ENCODE measurements at regions not wholly inside any gene's neighbourhood (a gene's known extent, or its start where the extent isn't known, plus 50 kb on each side); places are given as distances from the start of the nearest gene placed in this dataset.
"Not testable (repeated sequence)": the region's sequence is repeated elsewhere in the genome, so short reads cannot be mapped to it uniquely, and the experiment has no call there.

- Mint-ChIP-seq H3K4me1 (peaks cover 3% of the 10 kb centered on the region), H3K27me3 (peaks cover 24% of the 10 kb centered on the region), H3K27ac (no peak overlapping the region), H3K4me3 (no peak overlapping the region), H3K36me3 (ENCODE audit: low read depth) (no peaks in the 10 kb centered on the region)
- H3K9me3 ChIP-seq (ENCODE audit: control insufficient read depth, low read length, poor library complexity, severe bottlenecking) = no peaks in the 10 kb centered on the region
- ATAC-seq (no peak), DNase-seq (no peak)
These were observed 110.2 kb downstream of the RAP2A start for GRCh38 chr13:97544031-97544765.

- ATAC-seq; H3K4me3 Mint-ChIP-seq; DNase-seq; H3K4me1 Mint-ChIP-seq; H3K9me3 ChIP-seq (ENCODE audit: control insufficient read depth, low read length, poor library complexity, severe bottlenecking); H3K27ac Mint-ChIP-seq; H3K36me3 Mint-ChIP-seq (ENCODE audit: low read depth): not testable (repeated sequence)
- peaks cover 24% of the 10 kb centered on the region for H3K27me3 Mint-ChIP-seq
These were observed 111.1 kb downstream of the RAP2A start for GRCh38 chr13:97544971-97545499.

- no peak overlapping the region for H3K4me3 Mint-ChIP-seq
- peaks cover 3% of the 10 kb centered on the region for H3K4me1 Mint-ChIP-seq
- no peaks in the 10 kb centered on the region for H3K36me3 Mint-ChIP-seq (ENCODE audit: low read depth)
- no peaks in the 10 kb centered on the region for H3K9me3 ChIP-seq (ENCODE audit: control insufficient read depth, low read length, poor library complexity, severe bottlenecking)
- ATAC-seq (no peak), DNase-seq (no peak)
- no peak overlapping the region for H3K27ac Mint-ChIP-seq
- H3K27me3 Mint-ChIP-seq = peaks cover 16% of the 10 kb centered on the region
These were observed 114.2 kb downstream of the RAP2A start for GRCh38 chr13:97548138-97548537.

GRCh38 chr13:97548711-97549110 is 114.7 kb downstream of the RAP2A start:
- Mint-ChIP-seq H3K36me3 (ENCODE audit: low read depth) (no peaks in the 10 kb centered on the region), H3K27ac (no peak overlapping the region), H3K4me1 (peaks cover 3% of the 10 kb centered on the region), H3K27me3 (peaks cover 16% of the 10 kb centered on the region), H3K4me3 (no peak overlapping the region)
- H3K9me3 ChIP-seq (ENCODE audit: control insufficient read depth, low read length, poor library complexity, severe bottlenecking) = no peaks in the 10 kb centered on the region
- DNase-seq (no peak), ATAC-seq (no peak)

GRCh38 chr13:97549201-97549600 is 115.2 kb downstream of the RAP2A start:
- peaks cover 16% of the 10 kb centered on the region for H3K27me3 Mint-ChIP-seq

GRCh38 chr13:97554496-97554895 is 120.5 kb downstream of the RAP2A start:
- H3K4me1 Mint-ChIP-seq = no peaks in the 10 kb centered on the region
- H3K27ac Mint-ChIP-seq = no peak overlapping the region
- no peak overlapping the region for H3K4me3 Mint-ChIP-seq
- DNase-seq = no peak
- no peak for ATAC-seq
- no peaks in the 10 kb centered on the region for H3K36me3 Mint-ChIP-seq (ENCODE audit: low read depth)
- H3K27me3 Mint-ChIP-seq = peaks cover 5% of the 10 kb centered on the region
- H3K9me3 ChIP-seq (ENCODE audit: control insufficient read depth, low read length, poor library complexity, severe bottlenecking) = peaks cover 2% of the 10 kb centered on the region

More at GRCh38 chr13:97549201-97549600, 115.2 kb downstream of the RAP2A start:
- no peak overlapping the region for H3K4me3 Mint-ChIP-seq
- H3K4me1 Mint-ChIP-seq = peaks cover 3% of the 10 kb centered on the region
- H3K27ac Mint-ChIP-seq = no peak overlapping the region
- DNase-seq (no peak), ATAC-seq (no peak)
- no peaks in the 10 kb centered on the region for H3K9me3 ChIP-seq (ENCODE audit: control insufficient read depth, low read length, poor library complexity, severe bottlenecking)
- H3K36me3 Mint-ChIP-seq (ENCODE audit: low read depth) = no peaks in the 10 kb centered on the region

GRCh38 chr13:97555034-97555433 is 121.1 kb downstream of the RAP2A start:
- peaks cover 2% of the 10 kb centered on the region for H3K9me3 ChIP-seq (ENCODE audit: control insufficient read depth, low read length, poor library complexity, severe bottlenecking)
- H3K4me3 Mint-ChIP-seq = no peak overlapping the region
- H3K4me1 Mint-ChIP-seq = no peaks in the 10 kb centered on the region
- no peaks in the 10 kb centered on the region for H3K36me3 Mint-ChIP-seq (ENCODE audit: low read depth)
- DNase-seq (no peak), ATAC-seq (no peak)
- peaks cover 8% of the 10 kb centered on the region for H3K27me3 Mint-ChIP-seq
- H3K27ac Mint-ChIP-seq = no peak overlapping the region

GRCh38 chr13:97559030-97559429 is 125.1 kb downstream of the RAP2A start:
- Mint-ChIP-seq H3K4me3 (no peak overlapping the region), H3K4me1 (no peaks in the 10 kb centered on the region), H3K27ac (no peak overlapping the region), H3K36me3 (ENCODE audit: low read depth) (peaks cover 2% of the 10 kb centered on the region), H3K27me3 (peaks cover 15% of the 10 kb centered on the region)
- no peak for ATAC-seq
- no peak for DNase-seq
- H3K9me3 ChIP-seq (ENCODE audit: control insufficient read depth, low read length, poor library complexity, severe bottlenecking) = peaks cover 2% of the 10 kb centered on the region

GRCh38 chr13:97559981-97560380 is 126.0 kb downstream of the RAP2A start:
- H3K4me1 Mint-ChIP-seq = no peaks in the 10 kb centered on the region

GRCh38 chr13:97561182-97561581 is 127.2 kb downstream of the RAP2A start:
- ATAC-seq (no peak), DNase-seq (no peak)
- Mint-ChIP-seq H3K27ac (no peak overlapping the region), H3K4me1 (no peaks in the 10 kb centered on the region), H3K36me3 (ENCODE audit: low read depth) (peaks cover 2% of the 10 kb centered on the region), H3K4me3 (no peak overlapping the region), H3K27me3 (peaks cover 37% of the 10 kb centered on the region)
- H3K9me3 ChIP-seq (ENCODE audit: control insufficient read depth, low read length, poor library complexity, severe bottlenecking) = no peaks in the 10 kb centered on the region

More at GRCh38 chr13:97559981-97560380, 126.0 kb downstream of the RAP2A start:
- peaks cover 2% of the 10 kb centered on the region for H3K9me3 ChIP-seq (ENCODE audit: control insufficient read depth, low read length, poor library complexity, severe bottlenecking)
- peaks cover 2% of the 10 kb centered on the region for H3K36me3 Mint-ChIP-seq (ENCODE audit: low read depth)
- no peak for DNase-seq
- peaks cover 25% of the 10 kb centered on the region for H3K27me3 Mint-ChIP-seq
- ATAC-seq = no peak
- no peak overlapping the region for H3K4me3 Mint-ChIP-seq
- no peak overlapping the region for H3K27ac Mint-ChIP-seq

GRCh38 chr13:97562962-97563361 is 129.0 kb downstream of the RAP2A start:
- Mint-ChIP-seq H3K27ac (no peak overlapping the region), H3K27me3 (peaks cover 44% of the 10 kb centered on the region), H3K4me3 (no peak overlapping the region), H3K4me1 (peaks cover 3% of the 10 kb centered on the region), H3K36me3 (ENCODE audit: low read depth) (peaks cover 2% of the 10 kb centered on the region)
- DNase-seq (no peak), ATAC-seq (no peak)
- no peaks in the 10 kb centered on the region for H3K9me3 ChIP-seq (ENCODE audit: control insufficient read depth, low read length, poor library complexity, severe bottlenecking)

- Mint-ChIP-seq H3K27ac (no peak overlapping the region), H3K36me3 (ENCODE audit: low read depth) (peaks cover 2% of the 10 kb centered on the region), H3K4me3 (no peak overlapping the region), H3K4me1 (peaks cover 3% of the 10 kb centered on the region), H3K27me3 (peaks cover 59% of the 10 kb centered on the region)
- no peak for DNase-seq
- H3K9me3 ChIP-seq (ENCODE audit: control insufficient read depth, low read length, poor library complexity, severe bottlenecking) = no peaks in the 10 kb centered on the region
- no peak for ATAC-seq
These were observed 131.0 kb downstream of the RAP2A start for GRCh38 chr13:97564956-97565355.

- ATAC-seq (no peak), DNase-seq (no peak)
- Mint-ChIP-seq H3K27me3 (peaks cover 66% of the 10 kb centered on the region), H3K4me3 (no peak overlapping the region), H3K4me1 (peaks cover 3% of the 10 kb centered on the region), H3K27ac (no peak overlapping the region), H3K36me3 (ENCODE audit: low read depth) (peaks cover 2% of the 10 kb centered on the region)
- no peaks in the 10 kb centered on the region for H3K9me3 ChIP-seq (ENCODE audit: control insufficient read depth, low read length, poor library complexity, severe bottlenecking)
These were observed 131.9 kb downstream of the RAP2A start for GRCh38 chr13:97565906-97566305.

GRCh38 chr13:97566907-97567306 is 132.9 kb downstream of the RAP2A start:
- no peak for ATAC-seq

More at GRCh38 chr13:97566907-97567306, 132.9 kb downstream of the RAP2A start:
- no peaks in the 10 kb centered on the region for H3K9me3 ChIP-seq (ENCODE audit: control insufficient read depth, low read length, poor library complexity, severe bottlenecking)
- Mint-ChIP-seq H3K27me3 (peaks cover 69% of the 10 kb centered on the region), H3K27ac (no peak overlapping the region), H3K4me3 (no peak overlapping the region), H3K4me1 (peaks cover 3% of the 10 kb centered on the region), H3K36me3 (ENCODE audit: low read depth) (peaks cover 2% of the 10 kb centered on the region)
- no peak for DNase-seq

Measured in T-helper 17 cell (primary cell).